ENCODE measurements at regions not wholly inside any gene's neighbourhood (a gene's known extent, or its start where the extent isn't known, plus 50 kb on each side); places are given as distances from the start of the nearest gene placed in this dataset.

GRCh38 chr2:20542269-20542668, 95.4 kb downstream of the RHOB start:
- H3K9ac ChIP-seq, result no peak overlapping the region
- no peaks in the 10 kb centered on the region for H3K9me3 ChIP-seq (ENCODE audit: control insufficient read depth, low read length)
- no peak overlapping the region for H3K4me3 ChIP-seq (ENCODE audit: low read depth, low read length)
- H3K27ac ChIP-seq, result no peak overlapping the region
- no peaks in the 10 kb centered on the region for H3K4me1 ChIP-seq
- TF ChIP-seq CTCF (IDR thresholded peaks at IDR 0.05), result no peak
- no peak overlapping the region for H3K4me2 ChIP-seq (ENCODE audit: low read length)
- no peak overlapping the region for H2AFZ ChIP-seq
- H3K79me2 ChIP-seq, result no peaks in the 10 kb centered on the region
- H3K36me3 ChIP-seq (ENCODE audit: control insufficient read depth, insufficient read depth, low read length), result no peaks in the 10 kb centered on the region
- no peaks in the 10 kb centered on the region for H3K27me3 ChIP-seq (ENCODE audit: control insufficient read depth, insufficient read depth, low read length)

- Histone ChIP-seq H3K4me1 (no peaks in the 10 kb centered on the region), H3K4me2 (ENCODE audit: low read length) (no peak overlapping the region), H3K36me3 (ENCODE audit: control insufficient read depth, insufficient read depth, low read length) (no peaks in the 10 kb centered on the region), H3K27ac (no peak overlapping the region), H3K79me2 (no peaks in the 10 kb centered on the region), H3K4me3 (ENCODE audit: low read depth, low read length) (no peak overlapping the region), H2AFZ (no peak overlapping the region), H3K9me3 (ENCODE audit: control insufficient read depth, low read length) (no peaks in the 10 kb centered on the region), H3K27me3 (ENCODE audit: control insufficient read depth, insufficient read depth, low read length) (no peaks in the 10 kb centered on the region), H3K9ac (no peak overlapping the region)
- TF ChIP-seq CTCF (IDR thresholded peaks at IDR 0.05), result no peak
These were observed 96.0 kb downstream of the RHOB start for GRCh38 chr2:20542746-20543468.

GRCh38 chr2:20543469-20544152, 96.7 kb downstream of the RHOB start:
- Histone ChIP-seq H2AFZ (no peak overlapping the region), H3K4me2 (ENCODE audit: low read length) (no peak overlapping the region), H3K79me2 (no peaks in the 10 kb centered on the region), H3K36me3 (ENCODE audit: control insufficient read depth, insufficient read depth, low read length) (no peaks in the 10 kb centered on the region), H3K9me3 (ENCODE audit: control insufficient read depth, low read length) (no peaks in the 10 kb centered on the region), H3K9ac (no peak overlapping the region), H3K27ac (no peak overlapping the region), H3K4me1 (no peaks in the 10 kb centered on the region), H3K4me3 (ENCODE audit: low read depth, low read length) (no peak overlapping the region), H3K27me3 (ENCODE audit: control insufficient read depth, insufficient read depth, low read length) (no peaks in the 10 kb centered on the region)
- TF ChIP-seq CTCF (IDR thresholded peaks at IDR 0.05), result no peak

GRCh38 chr2:20544153-20544747, 97.4 kb downstream of the RHOB start:
- Histone ChIP-seq H3K9me3 (ENCODE audit: control insufficient read depth, low read length) (no peaks in the 10 kb centered on the region), H3K4me1 (no peaks in the 10 kb centered on the region), H3K79me2 (no peaks in the 10 kb centered on the region), H3K9ac (no peak overlapping the region), H3K27ac (no peak overlapping the region), H3K4me3 (ENCODE audit: low read depth, low read length) (no peak overlapping the region), H3K36me3 (ENCODE audit: control insufficient read depth, insufficient read depth, low read length) (no peaks in the 10 kb centered on the region), H2AFZ (no peak overlapping the region), H3K4me2 (ENCODE audit: low read length) (no peak overlapping the region), H3K27me3 (ENCODE audit: control insufficient read depth, insufficient read depth, low read length) (no peaks in the 10 kb centered on the region)
- TF ChIP-seq CTCF (IDR thresholded peaks at IDR 0.05), result no peak
